CD4-positive, alpha-beta T cell (primary cell): ENCODE measurements at regions not wholly inside any gene's neighbourhood (a gene's known extent, or its start where the extent isn't known, plus 50 kb on each side); places are given as distances from the start of the nearest gene placed in this dataset.

ENCODE experiments used
- ATAC-seq: fragments of 200-7000 bp; cut with Tn5 transposase; one replicate; pipeline ENCODE4 v1.10.0; 2022; ENCODE audit warnings: mild to moderate bottlenecking; ENCODE audit not compliant: poor library complexity
- CTCF ChIA-PET: fragments of 350-600 bp; sonication (Branson Sonifier 250); formaldehyde crosslinking; loops from one replicate; lab custom pipeline; 2021; ENCODE audit warnings: antibody characterized with exemption, inconsistent platforms; lab: Charles Lee
- POLR2A ChIA-PET: fragments of 350-600 bp; sonication (Branson Sonifier 250); formaldehyde crosslinking; loops from one replicate; lab custom pipeline; 2021; ENCODE audit warnings: antibody characterized with exemption, inconsistent platforms; lab: Charles Lee
- DNase-seq, 14 experiments: peaks; one replicate each; pipeline ENCODE4 v3.0.0-alpha.2; 2013 to 2020; ENCODE audit warnings: mixed read lengths in 2 of 14
- H3K27ac ChIP-seq, 2 donors: one replicate each; pipeline versions ENCODE4 v1.5.1 to v1.7.0; 2013; ENCODE audit warnings: low read length in 2 of 2, low read depth in 1 of 2, mild to moderate bottlenecking in 1 of 2
- H3K27me3 ChIP-seq, 2 experiments: 1 replicate in 1 of 2; 2 replicates in 1 of 2; pipeline versions ENCODE4 v1.6.1 to v1.7.0; 2013; ENCODE audit warnings: low read length in 2 of 2, control low read depth in 1 of 2, mild to moderate bottlenecking in 1 of 2, moderate library complexity in 1 of 2; ENCODE audit not compliant: insufficient read depth in 2 of 2, control insufficient read depth in 1 of 2
- H3K36me3 ChIP-seq: one replicate; pipeline ENCODE4 v1.6.1; 2013; ENCODE audit warnings: low read length, control low read depth; ENCODE audit not compliant: insufficient read depth
- H3K4me1 ChIP-seq: one replicate; pipeline ENCODE4 v1.6.1; 2013; ENCODE audit warnings: low read length, control low read depth; ENCODE audit not compliant: insufficient read depth
- H3K4me3 ChIP-seq: one replicate; pipeline ENCODE4 v1.5.1; 2013; ENCODE audit warnings: mild to moderate bottlenecking, low read length, moderate library complexity
- H3K9me3 ChIP-seq, 2 experiments: 1 replicate in 1 of 2; 2 replicates in 1 of 2; pipeline versions ENCODE4 v1.6.1 to v1.7.0; 2013; ENCODE audit warnings: low read length in 2 of 2, mild to moderate bottlenecking in 2 of 2, control low read depth in 1 of 2, moderate library complexity in 1 of 2; ENCODE audit not compliant: control insufficient read depth in 1 of 2, insufficient read depth in 1 of 2
- H3K27ac Mint-ChIP-seq: one replicate; pipeline ENCODE4 v1.8.0; 2020; ENCODE audit warnings: mixed read lengths
- H3K27me3 Mint-ChIP-seq: one replicate; pipeline ENCODE4 v1.8.0; 2021; ENCODE audit warnings: mixed read lengths
- H3K36me3 Mint-ChIP-seq: one replicate; pipeline ENCODE4 v1.8.0; 2021; ENCODE audit warnings: low read depth, mixed read lengths
- H3K4me1 Mint-ChIP-seq: one replicate; pipeline ENCODE4 v1.8.0; 2021; ENCODE audit warnings: low read depth, mixed read lengths
- H3K4me3 Mint-ChIP-seq: one replicate; pipeline ENCODE4 v1.8.0; 2020; ENCODE audit warnings: mild to moderate bottlenecking, mixed read lengths
- H3K9me3 Mint-ChIP-seq: one replicate; pipeline ENCODE4 v1.8.0; 2020; ENCODE audit warnings: mixed read lengths
- CTCF ChIP-seq: fragments of 200-600 bp; IDR thresholded peaks from one replicate; pipeline ENCODE4 v1.8.0; 2022; ENCODE audit warnings: antibody characterized with exemption, mild to moderate bottlenecking
- intact Hi-C, 2 experiments: fragments of 100-400 bp; cut with DNase I in 1 of 2; cut with micrococcal nuclease in 1 of 2; formaldehyde crosslinking; loops; one replicate each; pipeline versions ENCODE4 v1.15.1 to v1.9.0; 2023 to 2025; cut with DNase I, micrococcal nuclease

DNA sequence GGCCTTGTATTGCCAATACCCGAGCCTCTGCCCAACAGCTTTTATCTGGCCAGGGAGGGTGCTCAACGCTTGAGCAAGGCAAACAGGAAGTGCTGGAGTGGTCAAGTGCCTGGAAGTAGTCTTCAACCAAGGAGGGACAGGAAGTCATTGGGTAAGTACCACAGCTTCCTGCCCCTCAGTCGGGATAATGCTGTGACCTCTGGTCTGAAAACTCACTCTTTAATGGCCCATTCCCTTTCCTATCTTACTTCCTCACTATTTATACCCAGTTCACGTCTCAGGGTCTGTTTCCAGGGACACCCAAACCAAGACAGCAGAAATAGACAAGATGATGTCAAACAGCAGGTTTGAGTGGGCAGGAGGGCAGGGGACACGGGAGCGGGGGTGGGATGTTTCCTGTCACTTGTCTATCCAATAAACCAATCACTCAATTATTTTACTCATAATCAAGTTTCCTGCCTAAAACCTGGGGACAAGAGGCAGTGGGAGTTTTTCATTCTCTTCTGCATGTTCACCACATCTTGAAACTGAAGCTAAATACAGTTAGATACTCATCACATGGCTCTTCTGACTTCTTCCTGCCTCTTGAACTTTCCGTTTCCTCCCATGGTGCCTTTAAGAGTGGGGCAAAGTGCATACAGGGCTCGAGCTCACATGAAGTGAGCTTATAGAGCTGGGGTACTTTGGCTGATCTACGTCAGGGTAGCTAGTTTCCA lies 68.9 kb upstream of the CAB39 start:
- H3K9me3 Mint-ChIP-seq: peaks cover 3% of the 10 kb centered on the region
- DNase-seq (peak in 5 of 14 experiments; percentile 41 to 78 (median 70)), ATAC-seq (peak; percentile 97)
- peak overlapping the region; percentile 52 for H3K4me3 Mint-ChIP-seq
- Histone ChIP-seq H3K4me3 (peak overlapping the region; percentile 4), H3K27me3 (no peaks in the 10 kb centered on the region), H3K36me3 (no peaks in the 10 kb centered on the region), H3K27ac (peak overlapping the region; percentile 73 to 85), H3K9me3 (no peaks in the 10 kb centered on the region), H3K4me1 (peaks cover 31% of the 10 kb centered on the region)
- no peak for TF ChIP-seq CTCF
- no peaks in the 10 kb centered on the region for H3K27me3 Mint-ChIP-seq
- intact Hi-C loops: loop anchor here in 1 of 2 experiments (1.0 kb wide), 1 partner anchor 155 kb away; no protein-coding TSS in a partner anchor
- H3K4me1 Mint-ChIP-seq: peaks cover 28% of the 10 kb centered on the region
- peak overlapping the region; percentile 91 for H3K27ac Mint-ChIP-seq
- POLR2A ChIA-PET: interaction anchor here (0.7 to 3.3 kb wide), 11 partner anchors 10 to 424 kb away, joined by 3 to 43 read pairs (median 4); partner anchors contain the start of genes CAB39 and SP110
- no peaks in the 10 kb centered on the region for H3K36me3 Mint-ChIP-seq
- CTCF ChIA-PET: interaction anchor here (1.1 kb wide), 1 partner anchor 16 kb away, joined by 3 read pairs; no protein-coding TSS in a partner anchor

- H3K27ac ChIP-seq: peak overlapping the region; percentile 13 to 85
- no peak overlapping the region for H3K4me3 Mint-ChIP-seq
- no peak for ATAC-seq
These were observed 68.2 kb upstream of the CAB39 start for GRCh38 chr2:230644356-230644935.

More at GRCh38 chr2:230644356-230644935, 68.2 kb upstream of the CAB39 start:
- Mint-ChIP-seq H3K9me3 (peaks cover 3% of the 10 kb centered on the region), H3K27ac (peak overlapping the region; percentile 91), H3K27me3 (no peaks in the 10 kb centered on the region), H3K36me3 (no peaks in the 10 kb centered on the region), H3K4me1 (peaks cover 28% of the 10 kb centered on the region)
- no peaks in the 10 kb centered on the region for H3K27me3 ChIP-seq
- ChIA-PET POLR2A (interaction anchor here (0.6 to 3.3 kb wide), 10 partner anchors 11 to 425 kb away, joined by 3 to 43 read pairs (median 4); partner anchors contain the start of gene SP110), CTCF (interaction anchor here (1.1 kb wide), 1 partner anchor 16 kb away, joined by 3 read pairs; no protein-coding TSS in a partner anchor)
- TF ChIP-seq CTCF: no peak
- H3K4me1 ChIP-seq: peaks cover 31% of the 10 kb centered on the region
- H3K36me3 ChIP-seq: no peaks in the 10 kb centered on the region
- H3K4me3 ChIP-seq: no peak overlapping the region
- no peak for DNase-seq
- intact Hi-C loops: loop anchor here in 1 of 2 experiments (1.0 kb wide), 1 partner anchor 154 kb away; no protein-coding TSS in a partner anchor
- no peaks in the 10 kb centered on the region for H3K9me3 ChIP-seq
